ENCODE measurements at regions not wholly inside any gene's neighbourhood (a gene's known extent, or its start where the extent isn't known, plus 50 kb on each side); places are given as distances from the start of the nearest gene placed in this dataset.

DNA sequence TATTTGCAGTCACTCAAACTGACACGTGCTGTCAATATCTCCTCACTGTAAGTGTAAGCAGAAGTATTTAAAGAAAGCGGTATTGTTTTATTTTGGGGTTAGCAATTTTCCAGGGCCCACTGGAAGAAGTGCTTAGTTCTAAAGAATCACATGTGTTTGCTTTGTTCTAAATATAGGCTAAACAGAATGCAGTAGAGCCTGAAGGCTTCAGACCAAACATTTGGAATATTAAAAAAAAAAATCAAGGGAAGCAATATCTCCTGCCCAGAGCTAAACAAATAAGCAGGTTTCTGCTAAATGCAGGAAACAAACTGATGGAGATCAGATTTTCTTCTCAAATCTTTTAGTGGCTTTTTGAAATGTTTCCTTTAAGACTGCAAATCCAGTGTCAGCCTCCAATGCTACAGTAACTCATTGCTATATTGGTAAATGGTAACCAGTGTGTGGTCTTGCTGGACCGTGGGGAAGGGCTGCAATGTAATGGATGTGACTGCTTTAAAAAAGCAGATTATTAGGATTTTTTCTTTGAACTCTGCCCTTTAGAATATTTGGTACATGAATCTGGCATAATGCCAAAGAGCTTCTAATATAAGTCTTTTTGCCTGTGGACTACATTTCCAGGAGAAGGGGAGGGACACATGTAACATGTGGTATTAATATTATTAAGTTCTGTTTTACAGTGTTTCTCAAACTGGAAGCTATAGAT lies 317.1 kb upstream of the FERMT1 start:
- TF ChIP-seq, protein P1, sequence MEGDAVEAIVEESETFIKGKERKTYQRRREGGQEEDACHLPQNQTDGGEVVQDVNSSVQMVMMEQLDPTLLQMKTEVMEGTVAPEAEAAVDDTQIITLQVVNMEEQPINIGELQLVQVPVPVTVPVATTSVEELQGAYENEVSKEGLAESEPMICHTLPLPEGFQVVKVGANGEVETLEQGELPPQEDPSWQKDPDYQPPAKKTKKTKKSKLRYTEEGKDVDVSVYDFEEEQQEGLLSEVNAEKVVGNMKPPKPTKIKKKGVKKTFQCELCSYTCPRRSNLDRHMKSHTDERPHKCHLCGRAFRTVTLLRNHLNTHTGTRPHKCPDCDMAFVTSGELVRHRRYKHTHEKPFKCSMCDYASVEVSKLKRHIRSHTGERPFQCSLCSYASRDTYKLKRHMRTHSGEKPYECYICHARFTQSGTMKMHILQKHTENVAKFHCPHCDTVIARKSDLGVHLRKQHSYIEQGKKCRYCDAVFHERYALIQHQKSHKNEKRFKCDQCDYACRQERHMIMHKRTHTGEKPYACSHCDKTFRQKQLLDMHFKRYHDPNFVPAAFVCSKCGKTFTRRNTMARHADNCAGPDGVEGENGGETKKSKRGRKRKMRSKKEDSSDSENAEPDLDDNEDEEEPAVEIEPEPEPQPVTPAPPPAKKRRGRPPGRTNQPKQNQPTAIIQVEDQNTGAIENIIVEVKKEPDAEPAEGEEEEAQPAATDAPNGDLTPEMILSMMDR (IDR thresholded peaks at IDR 0.05) = no peak
- TF ChIP-seq POLR2A (IDR thresholded peaks at IDR 0.05) = no peak
- TF ChIP-seq EP300 (IDR thresholded peaks at IDR 0.05) = no peak

Measured in ovary (tissue), 3 donors.